Right kidney (tissue), 1 donor: ENCODE measurements at regions not wholly inside any gene's neighbourhood (a gene's known extent, or its start where the extent isn't known, plus 50 kb on each side); places are given as distances from the start of the nearest gene placed in this dataset.

Experiments
- DNase-seq: peaks from one replicate; pipeline ENCODE4 v3.0.0-alpha.2; 2016

DNA sequence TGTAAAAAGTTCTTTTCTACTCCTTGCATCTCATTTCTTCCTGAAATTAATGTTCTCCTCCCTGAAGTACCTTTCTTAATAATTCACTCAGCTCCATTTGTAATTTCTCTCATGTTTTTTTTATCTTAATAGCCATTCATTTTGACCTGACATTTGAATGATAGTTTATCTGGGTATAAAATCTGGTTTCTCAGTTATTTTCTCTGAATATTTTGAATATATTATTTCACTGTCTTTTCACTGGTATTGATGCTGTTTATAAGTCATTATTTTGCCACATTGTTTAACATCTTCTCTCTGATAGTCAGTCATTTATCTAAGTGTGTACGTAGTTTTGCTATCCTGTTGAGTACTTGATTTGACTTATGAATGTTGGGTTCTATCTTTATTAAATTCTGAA is 68.8 kb upstream of the ARHGAP18 start:
- DNase-seq = no peak

DNA sequence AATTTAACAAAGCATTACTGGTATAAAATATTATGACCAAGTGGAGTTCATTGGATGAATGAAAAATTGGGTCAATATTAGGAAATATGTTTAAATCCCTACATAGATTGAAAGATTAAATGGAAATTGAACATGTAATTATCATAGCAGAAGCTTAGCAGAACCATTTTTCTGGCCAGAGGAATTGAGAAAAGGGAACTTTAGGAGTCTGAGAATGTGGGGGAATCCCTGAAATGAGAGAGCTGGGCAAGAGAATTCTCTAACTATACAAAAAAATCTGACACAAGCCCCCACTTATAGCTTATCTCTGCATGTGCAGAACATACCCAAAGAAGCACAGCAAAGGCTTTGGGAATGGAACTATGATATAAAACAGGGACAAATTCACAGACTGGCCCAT is 67.4 kb upstream of the ARHGAP18 start:
- DNase-seq = no peak

DNA sequence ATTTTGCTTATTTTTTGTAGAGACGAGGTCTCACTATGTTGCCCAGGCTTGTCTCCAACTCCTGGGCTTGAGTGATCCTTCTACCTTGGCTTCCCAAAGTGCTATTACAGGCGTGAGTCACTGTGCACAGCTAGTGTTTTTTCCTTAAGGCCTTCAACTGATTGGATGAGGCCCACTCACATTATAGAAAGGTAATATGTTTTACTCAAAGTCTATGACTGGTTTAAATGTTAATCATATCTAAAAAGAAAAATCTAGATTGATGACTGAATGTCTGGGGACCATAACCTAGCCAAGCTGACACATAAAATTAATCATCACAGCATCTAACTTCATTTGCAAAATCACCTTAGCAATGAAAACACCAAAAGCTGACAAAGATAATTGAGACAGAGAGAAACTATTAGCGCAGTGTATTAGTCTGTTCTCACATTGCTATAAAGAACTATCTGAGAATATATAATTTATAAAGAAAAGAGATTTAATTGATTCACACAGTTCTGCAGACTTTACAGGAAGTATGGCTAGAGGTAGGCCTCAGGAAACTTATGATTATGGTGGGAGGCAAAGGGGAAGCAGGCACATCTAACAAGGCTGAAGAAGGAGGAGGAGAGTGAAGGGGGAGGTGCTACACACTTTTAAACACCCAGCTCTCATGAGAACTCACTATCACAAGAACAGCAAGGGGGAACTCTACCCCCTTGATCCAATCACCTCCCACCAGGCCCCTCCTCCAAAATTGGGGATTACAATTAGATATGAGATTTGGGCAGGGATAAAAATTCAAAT is 66.8 kb upstream of the ARHGAP18 start:
- no peak for DNase-seq

DNA sequence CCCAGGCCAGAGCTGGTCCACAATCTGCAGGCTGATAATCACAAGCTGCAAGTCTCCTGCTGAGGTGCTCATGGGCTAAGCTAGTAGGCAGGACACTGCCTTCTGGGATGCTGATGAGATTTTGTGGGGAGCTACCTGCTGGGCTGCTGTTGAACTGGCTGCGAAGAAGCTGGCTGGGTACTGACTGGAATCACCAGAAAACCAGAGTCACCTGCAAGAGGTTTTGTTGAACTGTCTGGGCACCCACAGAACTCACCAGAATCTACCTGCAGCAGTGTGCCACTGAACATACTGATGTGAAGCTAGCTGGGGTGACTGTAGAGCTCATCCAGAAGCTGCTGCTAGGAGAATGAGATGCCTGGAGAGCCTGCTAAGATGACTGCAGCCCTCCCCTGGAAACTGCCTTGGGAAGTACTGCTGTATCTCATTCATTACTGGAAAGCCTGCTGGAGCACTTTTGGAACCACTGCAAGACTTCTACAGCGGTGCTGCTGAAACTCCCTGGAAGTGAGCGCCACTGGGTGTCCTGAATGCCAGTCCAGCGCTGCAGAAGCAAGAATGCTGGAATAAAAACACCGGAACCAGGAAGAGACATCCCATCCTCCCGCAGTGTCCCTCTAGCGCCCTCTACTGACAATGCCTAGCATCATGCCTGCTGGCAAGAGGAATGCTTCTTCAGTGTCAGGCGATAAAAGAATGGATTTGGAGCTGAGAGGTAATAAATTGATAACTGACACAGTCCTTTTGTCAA is 64.9 kb upstream of the ARHGAP18 start:
- peak; percentile 21 for DNase-seq

DNA sequence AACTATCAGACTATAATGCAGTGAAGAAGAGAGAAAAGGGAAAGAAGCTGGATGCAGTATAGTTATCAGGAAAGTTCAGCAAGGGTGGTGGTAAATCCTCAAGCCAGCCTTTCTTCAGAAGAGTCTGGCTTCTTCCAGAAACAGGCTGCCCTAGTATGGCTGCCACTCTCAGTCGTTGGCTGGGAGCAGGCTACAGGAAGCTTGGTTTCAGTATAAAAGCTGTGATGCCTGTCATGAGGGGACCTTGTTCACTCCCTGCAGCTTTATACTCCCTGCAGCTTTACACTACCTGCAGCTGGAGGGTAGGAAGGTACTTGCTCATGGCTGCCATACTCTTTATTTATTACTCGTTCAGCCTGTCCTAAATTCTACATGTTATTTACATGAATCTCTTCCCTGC is 63.3 kb upstream of the ARHGAP18 start:
- DNase-seq = no peak

DNA sequence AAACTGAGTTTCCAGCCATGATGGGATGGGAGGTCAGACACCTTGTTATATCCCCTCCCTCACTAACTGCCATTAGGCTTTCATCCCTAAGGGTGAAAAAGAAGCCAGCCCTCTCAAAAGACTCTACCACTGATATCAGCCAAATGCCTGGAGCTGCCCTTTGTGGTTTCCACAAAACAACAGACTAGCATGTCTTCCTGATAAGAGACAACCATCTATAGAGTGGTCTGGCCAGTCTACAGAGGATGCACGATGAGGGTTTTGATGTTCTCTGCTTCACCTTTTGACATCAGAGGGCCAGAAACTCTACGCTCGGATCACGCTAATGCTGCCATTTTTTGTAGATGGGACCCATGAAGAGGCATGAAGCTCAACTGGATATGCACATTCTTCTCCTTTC is 61.7 kb upstream of the ARHGAP18 start:
- no peak for DNase-seq

DNA sequence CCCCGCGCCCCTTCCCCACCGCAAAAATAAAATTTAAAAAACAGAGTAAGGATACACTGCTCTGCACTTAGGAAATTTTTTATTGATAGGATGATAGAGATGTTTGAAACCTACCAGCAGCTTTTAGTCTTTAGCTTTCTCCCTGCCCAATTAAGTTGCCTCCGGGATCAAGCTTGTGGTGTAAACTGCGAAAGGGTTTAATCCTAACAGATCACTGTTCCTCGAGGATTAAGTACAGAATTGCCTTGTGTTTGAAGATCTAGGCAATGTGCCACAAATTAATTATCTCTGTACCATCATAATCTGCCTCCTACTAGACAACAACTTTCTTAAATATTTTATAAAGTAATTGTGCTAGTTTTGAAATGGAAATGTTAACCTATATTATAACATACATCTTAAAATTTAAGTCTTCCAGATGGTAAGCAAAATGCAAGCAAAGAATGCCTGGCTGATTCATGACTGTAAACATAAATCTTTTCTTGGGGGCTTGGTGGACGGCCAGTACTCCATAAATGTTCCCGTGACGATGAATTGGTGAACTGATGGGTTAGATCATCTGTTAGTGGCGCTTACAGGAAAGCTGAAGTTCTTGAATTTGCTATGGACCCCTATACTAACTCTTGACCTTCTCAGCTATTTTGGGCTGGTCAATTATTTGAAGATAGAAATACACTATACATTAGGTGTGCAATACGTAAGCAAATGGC is 58.0 kb upstream of the ARHGAP18 start:
- no peak for DNase-seq

DNA sequence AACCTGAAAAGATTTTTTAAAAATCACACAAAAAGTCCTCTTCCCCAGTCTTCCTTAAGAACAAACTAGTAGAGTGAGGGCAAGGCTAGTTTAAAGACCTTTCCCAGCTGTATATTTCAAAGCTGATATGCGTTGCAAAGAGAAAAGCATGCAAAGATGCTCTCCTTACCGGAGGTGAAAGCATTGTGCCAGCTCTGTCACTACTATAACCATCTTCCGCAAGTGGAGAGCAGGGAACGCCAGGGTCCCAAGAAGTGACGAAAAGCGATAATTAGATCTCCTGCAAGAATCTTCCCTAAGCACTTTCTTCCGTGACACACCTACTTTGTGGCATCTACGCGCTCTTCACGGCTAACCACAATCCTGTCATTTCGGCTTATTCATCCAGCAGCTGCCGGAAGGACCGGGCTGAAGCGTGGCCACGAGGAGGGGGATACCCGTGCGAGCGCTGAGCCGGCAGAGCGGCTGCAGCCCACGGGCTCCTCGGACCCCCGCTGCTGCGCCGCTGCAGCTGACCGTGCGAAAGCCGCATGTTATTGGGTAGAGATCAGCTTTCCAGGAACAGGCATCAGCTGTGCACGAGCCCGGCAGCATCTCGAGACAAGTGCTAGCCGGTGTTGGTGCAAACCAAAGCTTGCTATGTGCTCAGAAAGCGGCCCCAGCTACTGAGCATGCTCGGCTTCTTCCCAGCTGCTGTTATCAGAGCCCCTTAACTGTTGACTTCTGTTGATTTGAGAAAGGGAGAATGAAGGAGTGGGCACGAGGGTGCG is 57.2 kb upstream of the ARHGAP18 start:
- DNase-seq = peak; percentile 66

DNA sequence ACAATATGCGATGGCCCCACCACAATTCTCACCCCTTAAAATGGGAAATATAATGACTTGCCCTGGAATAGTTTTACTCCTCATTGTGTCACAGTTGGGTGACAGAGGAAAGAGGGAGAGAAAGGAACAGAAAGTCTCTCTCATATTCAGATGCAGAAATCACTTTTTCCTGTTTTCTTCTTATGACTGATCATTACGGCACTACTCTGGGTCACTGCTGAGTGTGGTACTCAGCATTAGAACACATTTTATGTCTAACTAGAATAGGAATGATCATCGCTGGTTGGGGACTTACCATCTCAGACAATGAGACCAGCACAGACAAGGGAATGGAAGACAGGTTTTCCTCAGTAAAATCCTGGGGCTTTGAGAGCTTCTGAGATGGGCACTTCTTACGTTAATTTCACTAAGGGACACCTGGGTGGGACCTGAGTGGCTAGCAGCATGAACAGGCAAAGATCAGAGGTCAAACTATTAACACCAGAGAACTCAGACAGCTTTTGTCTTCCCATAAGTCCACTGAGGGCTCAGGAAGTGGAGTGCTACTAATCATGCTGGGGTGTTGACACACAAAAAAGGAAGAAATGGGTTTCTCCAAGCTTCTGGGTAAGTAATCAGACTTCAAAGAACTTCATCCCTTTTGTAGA is 54.9 kb upstream of the ARHGAP18 start:
- DNase-seq = no peak

DNA sequence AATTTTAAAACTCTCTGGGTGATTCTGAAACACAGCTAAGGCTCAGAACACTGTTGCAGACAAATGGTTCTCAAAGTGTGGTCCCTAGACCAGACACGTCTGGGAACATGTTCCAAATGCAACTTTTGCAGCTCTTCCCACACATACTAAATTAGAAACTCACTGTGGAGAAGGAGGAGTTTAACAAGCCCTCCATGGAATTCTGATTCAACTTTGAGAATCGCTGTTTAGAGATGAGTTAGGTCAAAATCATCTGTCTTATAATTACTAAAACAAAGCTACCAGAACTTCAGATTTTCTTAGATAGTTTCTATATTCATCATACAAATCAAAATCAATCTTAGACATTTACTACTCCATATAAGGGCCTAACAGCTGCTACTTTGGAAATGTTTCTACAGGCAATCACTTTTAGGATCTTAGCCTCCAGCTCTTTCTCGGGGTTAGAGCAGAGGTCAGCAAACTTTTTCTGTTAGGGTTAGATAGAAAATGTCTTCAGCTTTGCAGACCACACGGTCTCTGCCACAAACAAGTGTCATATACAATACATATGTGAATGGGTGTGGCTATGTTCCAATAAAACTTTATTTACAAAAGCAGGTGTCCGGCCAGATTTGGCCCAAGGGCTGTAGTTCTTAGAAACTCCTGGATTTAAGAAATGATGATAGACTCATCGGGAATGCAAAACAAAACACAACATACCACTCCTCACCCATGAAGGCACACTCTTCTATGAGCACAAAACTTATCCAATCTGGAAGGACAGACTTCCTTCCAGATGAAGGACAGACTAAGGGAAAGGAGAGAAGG is 50.0 kb upstream of the ARHGAP18 start:
- no peak for DNase-seq
